ENCODE measurements at regions not wholly inside any gene's neighbourhood (a gene's known extent, or its start where the extent isn't known, plus 50 kb on each side); places are given as distances from the start of the nearest gene placed in this dataset.

GRCh38 chr14:89017417-89017816, 193.0 kb downstream of the TTC8 start:
- DNase-seq = no peak

GRCh38 chr14:89022274-89022673, 197.8 kb downstream of the TTC8 start:
- DNase-seq = no peak

DNA sequence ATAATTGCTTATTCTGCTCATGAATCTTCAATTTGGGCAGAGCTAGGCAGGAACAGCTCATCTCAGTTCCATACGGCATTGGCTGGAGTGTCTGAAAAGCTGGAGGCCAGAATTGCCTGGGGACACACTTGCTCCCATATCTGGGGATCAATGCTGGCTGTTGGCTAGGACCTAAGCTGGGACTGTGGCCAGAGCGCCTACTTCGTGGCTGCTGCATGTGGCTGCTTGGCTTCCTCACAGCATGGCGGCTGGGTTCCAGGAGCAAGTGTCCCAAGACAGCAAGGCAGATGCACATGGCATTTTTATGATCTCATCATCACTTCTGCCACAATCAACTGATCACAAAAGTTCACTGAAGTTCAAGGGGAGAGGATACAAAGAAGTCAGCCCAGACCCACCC, 200.2 kb downstream of the TTC8 start:
- no peak for DNase-seq

- no peak for DNase-seq
These were observed 201.2 kb downstream of the TTC8 start for GRCh38 chr14:89025561-89026236.

- DNase-seq = peak; percentile 34
These were observed 202.8 kb downstream of the TTC8 start for GRCh38 chr14:89027097-89027740.

DNA sequence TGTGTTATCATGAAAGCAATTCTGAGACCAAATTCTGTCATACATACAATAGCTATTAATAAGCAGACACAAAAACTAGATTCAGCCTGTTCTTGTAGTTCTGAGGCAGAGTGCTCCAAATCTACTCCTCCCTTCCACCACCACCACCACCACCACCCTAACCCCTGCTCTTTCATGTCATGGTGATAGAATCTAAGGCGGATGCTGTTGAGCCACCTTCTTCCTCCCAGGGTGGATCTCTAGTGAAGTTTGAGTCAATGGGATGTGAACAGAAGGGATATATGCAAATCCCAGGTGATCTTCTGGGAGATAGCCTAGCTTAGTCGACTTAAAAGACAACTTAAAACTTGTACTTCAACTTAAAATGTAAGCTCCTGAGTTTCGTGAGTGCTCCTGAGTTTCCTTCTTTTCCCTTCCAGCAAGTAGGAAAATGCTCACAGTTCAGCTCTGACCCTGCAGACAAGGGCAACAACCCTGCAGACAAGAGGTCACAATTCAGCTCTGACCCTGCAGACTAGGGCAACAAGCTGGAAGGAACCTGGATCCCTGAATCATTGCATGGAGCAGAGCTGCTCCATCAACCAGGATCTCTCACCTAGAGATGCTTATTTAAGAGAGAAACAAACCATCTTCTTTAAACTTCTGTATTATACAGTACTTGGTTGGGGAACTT, 204.1 kb downstream of the TTC8 start:
- no peak for DNase-seq

DNA sequence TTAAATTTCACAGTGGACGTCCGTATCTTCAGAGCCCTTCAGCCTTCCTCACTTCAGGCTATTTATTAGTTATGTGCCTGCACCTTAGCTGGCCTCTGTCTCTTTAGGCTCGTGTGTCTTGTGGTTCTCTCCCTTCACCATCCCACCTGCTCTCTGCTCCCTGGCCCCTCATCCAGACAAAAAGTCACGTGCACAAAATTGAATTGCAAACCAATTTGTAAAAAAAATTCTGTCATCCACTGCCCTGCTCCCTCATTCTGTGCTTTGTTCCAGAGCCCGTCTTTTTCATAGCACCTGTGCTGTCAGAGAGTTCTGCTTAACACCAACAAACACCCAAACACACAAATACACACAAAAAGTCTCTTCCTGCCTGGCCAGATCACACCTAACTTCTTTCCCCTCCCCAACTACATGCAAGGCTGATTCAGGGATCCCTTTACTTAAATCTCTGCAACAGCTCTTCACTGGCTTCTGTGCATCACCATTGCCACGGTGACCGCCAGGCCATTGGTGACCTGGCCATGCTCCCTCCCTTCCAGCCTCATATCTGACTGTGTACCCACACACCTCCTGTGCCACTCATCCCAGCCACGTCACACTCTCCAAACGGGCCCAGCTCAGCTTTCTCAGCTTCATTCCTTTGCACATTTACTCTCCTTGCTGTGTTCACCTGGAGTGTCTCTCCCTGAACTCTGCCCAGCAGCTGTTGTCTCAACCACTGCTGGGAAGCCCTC, 205.7 kb downstream of the TTC8 start:
- DNase-seq = no peak

- no peak for DNase-seq
These were observed 206.5 kb downstream of the TTC8 start for GRCh38 chr14:89030921-89031320.

DNA sequence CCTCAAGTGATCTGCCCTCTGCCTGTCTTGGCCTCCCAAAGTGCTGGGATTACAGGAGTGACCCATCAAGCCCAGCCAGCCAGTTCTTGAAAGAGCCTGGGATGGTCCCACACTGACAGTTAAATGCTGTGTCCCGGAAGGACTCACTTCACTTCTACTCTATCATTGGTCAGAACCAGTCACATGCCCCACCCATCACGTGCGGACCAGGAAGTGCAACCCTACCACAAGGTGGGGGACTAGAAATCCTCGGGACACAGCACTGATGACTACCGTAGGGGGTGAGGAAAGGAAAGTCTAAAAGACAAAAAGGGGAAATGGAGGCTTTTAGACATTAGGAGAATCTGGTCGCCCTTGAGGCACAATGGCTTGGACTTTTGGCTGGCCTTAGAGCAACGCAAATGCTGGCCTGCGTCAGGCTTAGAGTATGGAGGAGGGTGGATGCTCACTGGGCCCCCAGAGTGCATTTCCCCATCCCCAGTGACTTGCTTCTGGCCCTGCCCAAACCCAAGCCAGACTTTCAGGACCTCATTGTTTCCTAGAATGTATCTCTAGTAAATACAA, 207.7 kb downstream of the TTC8 start:
- no peak for DNase-seq

- DNase-seq = no peak
These were observed 209.3 kb downstream of the TTC8 start for GRCh38 chr14:89033756-89034155.

DNA sequence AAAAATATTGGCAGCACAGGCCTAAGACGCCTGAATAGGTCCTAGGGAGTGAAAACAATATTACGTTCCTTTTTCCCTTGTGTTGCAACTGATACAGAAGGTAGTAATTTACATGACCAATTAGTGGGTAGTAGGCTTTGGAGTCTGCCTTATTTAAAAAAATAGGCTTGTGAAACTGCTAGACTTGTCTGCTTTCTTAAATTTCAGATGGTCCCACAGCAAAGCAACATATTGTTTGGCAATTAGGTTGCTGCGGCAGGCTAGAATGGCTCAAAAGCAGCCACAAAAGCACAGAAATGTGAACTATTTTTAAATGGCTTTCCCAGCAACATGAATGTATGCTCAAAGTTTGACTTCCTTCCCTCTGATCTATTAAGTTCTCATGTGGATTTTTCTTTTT, 211.9 kb downstream of the TTC8 start:
- no peak for DNase-seq

DNA sequence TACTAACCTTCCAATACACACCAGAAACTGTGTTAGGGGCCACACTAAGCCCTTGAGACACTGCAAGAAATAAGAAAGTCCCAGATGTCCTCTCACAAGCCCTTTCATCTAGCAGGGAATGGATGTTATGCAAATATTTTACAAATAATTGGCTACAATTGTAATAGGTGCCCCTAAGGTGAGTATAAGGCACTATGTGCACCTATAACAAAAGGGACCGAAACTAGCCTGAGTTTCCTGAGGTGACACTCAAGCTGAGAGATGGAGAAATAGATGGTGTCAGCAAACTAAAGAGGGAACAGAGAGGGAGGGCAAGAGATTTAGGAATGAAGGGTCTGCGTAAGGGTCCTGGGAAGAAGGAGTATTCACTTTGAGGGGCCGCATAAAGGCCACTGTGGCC, 212.6 kb downstream of the TTC8 start:
- no peak for DNase-seq

DNA sequence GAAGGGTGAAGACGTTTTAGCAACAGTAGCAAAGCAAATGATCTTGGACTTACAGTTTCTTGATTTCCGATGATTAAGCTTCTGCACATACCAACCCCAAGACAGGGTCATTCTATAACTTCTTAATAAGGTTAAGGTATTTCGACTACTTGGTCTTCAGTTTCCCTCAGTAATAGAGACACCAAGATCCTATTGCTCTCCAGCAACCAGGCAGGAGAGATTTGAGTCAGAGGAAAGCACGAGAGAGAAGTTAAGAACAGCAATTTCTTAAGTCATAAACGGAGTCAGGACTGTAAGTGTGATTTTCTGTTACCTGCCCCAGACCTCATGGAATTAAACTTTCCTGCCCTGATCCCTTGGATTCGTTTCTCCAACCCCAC, 215.6 kb downstream of the TTC8 start:
- no peak for DNase-seq

- peak; percentile 87 for DNase-seq
These were observed 216.2 kb downstream of the TTC8 start for GRCh38 chr14:89040460-89041256.

- DNase-seq = peak; percentile 75
These were observed 216.8 kb downstream of the TTC8 start for GRCh38 chr14:89041257-89041582.

- DNase-seq = no peak
These were observed 217.6 kb downstream of the TTC8 start for GRCh38 chr14:89042021-89042420.

- no peak for DNase-seq
These were observed 228.9 kb downstream of the TTC8 start for GRCh38 chr14:89053303-89053702.

- DNase-seq = no peak
These were observed 231.9 kb downstream of the TTC8 start for GRCh38 chr14:89056394-89056793.

DNA sequence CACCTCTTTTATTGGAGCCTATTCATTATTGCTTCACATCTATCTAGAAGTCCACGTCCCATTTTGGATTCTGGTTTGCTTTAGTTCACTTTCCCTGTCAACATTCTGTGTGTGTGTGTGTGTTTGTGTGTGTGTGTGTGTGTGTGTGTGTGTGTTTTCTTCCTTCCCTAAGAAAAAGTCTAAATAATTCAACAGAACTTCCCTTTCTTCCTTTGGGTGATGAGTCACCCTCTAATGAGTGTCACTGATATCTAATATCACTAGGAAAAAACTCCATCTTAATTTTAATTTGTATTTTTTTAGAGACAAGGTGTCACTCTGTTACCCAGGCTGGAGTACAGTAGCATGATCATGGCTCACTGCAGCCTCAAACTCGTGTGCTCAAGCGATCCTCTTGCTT, 234.2 kb downstream of the TTC8 start:
- DNase-seq = no peak

DNA sequence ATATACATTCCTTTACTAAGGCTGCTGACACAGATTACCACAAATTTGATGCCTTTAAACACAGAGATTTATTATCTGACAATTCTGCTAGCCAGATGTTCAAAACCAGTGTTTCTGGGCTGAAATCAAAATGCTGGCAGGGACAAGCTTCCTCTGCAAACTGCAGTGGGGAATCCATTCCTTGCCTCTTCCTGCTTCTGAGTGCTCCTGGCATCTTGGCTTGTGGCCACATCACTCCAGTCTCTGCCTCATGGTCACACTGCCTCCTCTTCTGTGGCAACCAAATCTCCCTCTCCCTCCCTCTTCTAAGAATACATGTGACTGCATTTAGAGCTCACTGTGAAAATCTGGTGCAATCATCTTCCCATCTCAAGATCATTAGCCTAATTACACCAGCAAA, 235.7 kb downstream of the TTC8 start:
- no peak for DNase-seq

DNA sequence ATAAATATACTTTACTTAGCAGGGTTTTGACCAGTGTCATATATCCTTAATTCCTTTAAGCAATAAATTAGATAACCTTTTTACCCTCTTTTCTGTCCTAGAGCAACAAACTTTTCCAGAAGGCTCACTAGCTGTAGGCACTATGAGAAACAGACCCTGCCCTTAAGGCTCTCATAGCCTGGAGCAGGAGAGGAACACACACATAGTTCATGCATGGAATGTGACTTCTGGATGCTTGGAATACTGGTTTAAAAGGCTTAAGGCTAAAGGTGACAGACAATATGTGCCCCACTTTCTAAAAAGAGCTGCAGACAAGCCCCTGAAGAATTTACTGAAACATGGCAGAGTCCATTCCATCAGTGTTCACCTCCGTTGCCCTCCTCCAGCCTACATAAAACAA, 237.2 kb downstream of the TTC8 start:
- no peak for DNase-seq

GRCh38 chr14:89065879-89066278, 241.4 kb downstream of the TTC8 start:
- DNase-seq = no peak
